GM12891 (cell line): ENCODE measurements at regions not wholly inside any gene's neighbourhood (a gene's known extent, or its start where the extent isn't known, plus 50 kb on each side); places are given as distances from the start of the nearest gene placed in this dataset.
"Not testable (repeated sequence)": the region's sequence is repeated elsewhere in the genome, so short reads cannot be mapped to it uniquely, and the experiment has no call there.

Experiments used
- DNase-seq: peaks from one replicate; pipeline ENCODE4 v3.0.0; 2011; ENCODE audit warnings: low spot score; ENCODE audit not compliant: insufficient read length
- FAIRE-seq: peaks from 2 replicates; lab custom pipeline; 2011; peaks lifted over from hg19 to GRCh38; lab: Jason Lieb, UNC
- PAX5 ChIP-seq: IDR thresholded peaks from 2 replicates; pipeline ENCODE4 v1.6.1; 2011; ENCODE audit warnings: low read length, moderate library complexity, mild to moderate bottlenecking; ENCODE audit not compliant: insufficient read depth, severe bottlenecking
- POLR2A ChIP-seq: IDR thresholded peaks from 2 replicates; pipeline ENCODE4 v1.6.1; 2011; ENCODE audit warnings: low read depth, low read length, control low read depth
- POLR2AphosphoS5 ChIP-seq: IDR thresholded peaks from 2 replicates; pipeline ENCODE4 v1.6.1; 2011; ENCODE audit warnings: low read depth, low read length, control low read depth
- POU2F2 ChIP-seq: IDR thresholded peaks from 2 replicates; pipeline ENCODE4 v1.6.1; 2011; ENCODE audit warnings: low read depth, mild to moderate bottlenecking, control low read depth, low read length, moderate library complexity
- SPI1 ChIP-seq: IDR thresholded peaks from 2 replicates; pipeline ENCODE4 v1.6.1; 2011; ENCODE audit warnings: low read depth, low read length, control low read depth
- TAF1 ChIP-seq: IDR thresholded peaks from 2 replicates; pipeline ENCODE4 v1.6.1; 2011; ENCODE audit warnings: low read depth, low read length, control low read depth

DNA sequence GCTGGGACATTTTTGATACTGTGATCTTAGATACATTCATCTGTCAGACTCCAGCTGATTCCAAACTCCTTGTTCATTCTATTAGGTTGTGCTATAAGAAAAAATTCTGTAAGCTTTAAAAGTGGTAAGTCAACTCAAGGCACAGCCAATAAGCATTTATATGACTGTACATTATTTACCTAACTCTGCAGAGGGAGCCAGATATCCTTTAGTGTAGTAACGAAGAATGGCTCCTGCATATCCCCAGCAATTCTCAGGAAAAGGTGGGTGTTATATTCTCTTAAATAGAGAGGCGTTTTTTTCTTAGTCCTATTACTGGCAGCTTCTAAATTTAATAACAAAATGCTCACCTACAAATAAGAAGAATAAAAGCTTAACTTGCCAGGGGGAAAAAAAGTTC, 374.3 kb upstream of the GOT2 start:
- DNase-seq (no peak), FAIRE-seq (no peak)
- TF ChIP-seq POLR2AphosphoS5, result no peak
- TF ChIP-seq SPI1, result no peak
- TF ChIP-seq PAX5, result no peak

DNA sequence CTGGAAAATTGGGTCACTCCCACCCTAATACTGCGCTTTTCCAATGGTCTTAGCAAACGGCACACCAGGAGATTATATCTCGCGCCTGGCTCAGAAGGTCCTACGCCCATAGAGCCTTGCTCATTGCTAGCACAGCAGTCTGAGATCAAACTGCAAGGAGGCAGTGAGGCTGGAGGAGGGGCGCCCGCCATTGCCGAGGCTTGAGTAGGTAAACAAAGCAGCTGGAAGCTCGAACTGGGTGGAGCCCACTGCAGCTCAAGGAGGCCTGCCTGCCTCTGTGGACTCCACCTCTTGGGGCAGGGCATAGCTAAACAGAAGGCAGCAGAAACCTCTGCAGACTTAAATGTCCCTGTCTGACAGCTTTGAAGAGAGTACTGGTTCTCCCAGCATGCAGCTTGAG, 362.6 kb upstream of the GOT2 start:
- DNase-seq, FAIRE-seq: not testable (repeated sequence)

DNA sequence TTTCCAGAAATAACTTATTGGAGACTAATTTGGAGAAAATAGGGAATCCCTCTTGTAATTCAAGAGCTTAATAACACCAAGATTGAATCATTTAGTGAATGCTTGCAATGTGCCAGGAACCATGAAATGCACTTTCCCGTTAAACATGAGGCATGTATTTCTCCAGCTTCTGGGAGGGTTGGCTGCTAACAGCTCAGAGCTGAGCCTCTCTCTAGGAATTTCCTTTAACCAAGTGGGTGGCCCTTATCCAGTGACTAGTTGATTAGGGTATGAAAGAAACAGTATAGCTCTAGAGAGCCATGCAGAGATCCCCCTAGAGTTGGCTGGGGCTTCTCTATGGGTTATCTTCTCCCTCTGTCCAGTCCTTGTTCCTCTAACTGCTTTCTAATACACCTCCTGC, 356.4 kb upstream of the GOT2 start:
- FAIRE-seq, result no peak
- TF ChIP-seq PAX5, result no peak
- no peak for TF ChIP-seq POU2F2
- TF ChIP-seq TAF1, result no peak
- no peak for TF ChIP-seq POLR2A
- no peak for TF ChIP-seq SPI1
- no peak for TF ChIP-seq POLR2AphosphoS5
- DNase-seq, result no peak

DNA sequence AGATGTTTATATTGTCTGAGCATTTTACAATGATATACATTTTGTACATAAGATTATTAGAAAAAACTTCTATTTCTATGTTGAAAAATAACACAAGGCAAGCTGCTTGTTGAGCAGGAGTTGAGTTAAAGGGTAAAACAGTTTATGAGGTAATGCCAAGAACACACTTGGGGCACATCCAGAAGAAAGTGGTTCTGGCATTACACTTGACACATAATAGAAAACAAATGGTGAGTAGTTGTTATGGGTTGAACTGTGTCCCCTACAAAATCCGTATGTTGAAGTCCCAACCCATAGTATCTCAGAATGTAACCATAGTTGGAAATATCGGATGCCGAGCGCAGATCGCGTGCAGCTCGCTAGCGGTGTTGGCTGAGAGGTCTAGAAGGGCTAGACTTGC, 354.3 kb upstream of the GOT2 start:
- FAIRE-seq (no peak), DNase-seq (no peak)
- no peak for TF ChIP-seq TAF1
- no peak for TF ChIP-seq PAX5
- no peak for TF ChIP-seq POU2F2
- no peak for TF ChIP-seq POLR2A
- TF ChIP-seq POLR2AphosphoS5, result no peak
- no peak for TF ChIP-seq SPI1

DNA sequence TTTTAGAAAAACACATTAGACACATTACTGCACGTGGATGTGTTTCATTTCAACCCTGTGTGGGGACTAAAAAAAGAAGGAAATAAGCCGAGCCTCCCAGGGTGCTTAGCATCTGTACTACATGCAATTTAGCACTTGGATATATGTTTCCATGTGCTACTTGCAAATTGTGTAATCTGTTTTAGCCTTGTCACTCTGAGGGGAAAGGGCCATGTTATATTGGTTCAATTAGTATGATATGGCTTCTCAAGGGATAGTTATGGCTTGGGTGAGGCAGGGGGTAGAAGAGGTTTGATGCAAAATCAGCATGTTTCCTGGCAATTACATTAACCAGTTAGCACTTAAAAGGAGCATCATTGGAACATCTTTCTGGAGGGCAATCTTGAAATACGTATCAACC, 353.5 kb upstream of the GOT2 start:
- DNase-seq (no peak), FAIRE-seq (no peak)
- TF ChIP-seq TAF1 (no peak), POLR2A (no peak)

DNA sequence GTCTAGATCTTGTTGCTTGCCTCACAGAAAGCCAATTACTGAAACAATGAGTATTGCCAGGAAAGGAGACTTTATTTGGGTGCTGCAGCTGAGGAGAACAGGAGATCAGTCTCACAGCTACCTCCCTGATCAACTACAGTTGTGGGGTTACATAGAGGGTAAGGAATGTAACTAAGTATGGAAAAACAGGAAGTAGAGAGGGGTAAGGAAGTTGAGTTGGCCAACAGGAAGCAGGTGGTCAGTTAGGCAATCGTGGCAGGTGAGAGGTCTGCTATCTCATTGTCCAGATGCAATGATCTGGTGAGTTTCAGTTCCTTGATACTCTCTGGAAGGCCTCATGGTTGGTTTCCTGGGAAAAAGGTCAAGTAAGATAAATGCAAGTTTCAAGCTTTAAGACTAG, 333.1 kb upstream of the GOT2 start:
- peak; percentile 9; the same call in 1 of the 2 replicates for TF ChIP-seq SPI1
- no peak for TF ChIP-seq TAF1
- no peak for DNase-seq
- no peak for FAIRE-seq

DNA sequence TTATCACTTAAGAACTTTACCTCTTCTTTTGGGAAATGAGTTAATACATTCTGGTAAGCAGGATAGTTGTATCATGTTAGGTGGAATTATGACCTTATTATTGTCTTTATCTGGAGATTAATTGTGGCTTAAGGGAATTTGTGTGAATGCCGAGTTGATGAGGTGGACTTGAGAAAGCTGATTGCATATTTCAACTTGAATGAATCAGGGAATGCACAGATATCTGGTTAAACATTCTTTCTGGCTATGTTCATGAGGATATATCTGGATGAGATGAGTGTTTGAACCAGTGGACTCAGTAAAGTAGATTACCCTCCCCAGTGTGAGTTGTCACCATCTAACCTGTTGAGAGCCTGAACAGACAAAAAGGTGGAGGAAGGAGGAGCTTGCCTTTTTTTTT, 326.1 kb upstream of the GOT2 start:
- no peak for TF ChIP-seq POU2F2
- TF ChIP-seq PAX5, result no peak
- DNase-seq, result no peak

DNA sequence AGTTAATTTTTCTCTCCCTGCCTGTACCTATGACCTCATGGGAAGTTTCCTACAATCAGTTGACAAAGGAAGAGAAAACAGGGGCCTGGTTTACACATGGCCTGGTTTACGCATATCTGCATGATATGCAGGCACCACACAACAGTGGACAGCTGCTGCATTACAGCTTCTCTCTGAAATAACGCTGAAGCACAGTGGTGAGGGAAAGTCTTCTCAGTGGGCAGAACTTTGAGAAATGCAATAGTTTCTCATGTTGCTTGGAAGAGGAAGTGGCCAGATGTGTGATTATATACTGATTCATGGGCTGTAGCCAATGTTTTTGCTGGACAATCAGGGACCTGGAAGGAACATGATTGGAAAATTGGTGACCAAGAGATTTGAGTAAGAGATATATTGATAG, 324.1 kb upstream of the GOT2 start:
- FAIRE-seq, result no peak
- DNase-seq, result no peak
- TF ChIP-seq POLR2A (no peak), POU2F2 (no peak), SPI1 (no peak), TAF1 (no peak), PAX5 (no peak), POLR2AphosphoS5 (no peak)

More for the DNA sequence above, 326.1 kb upstream of the GOT2 start:
- FAIRE-seq, result no peak

DNA sequence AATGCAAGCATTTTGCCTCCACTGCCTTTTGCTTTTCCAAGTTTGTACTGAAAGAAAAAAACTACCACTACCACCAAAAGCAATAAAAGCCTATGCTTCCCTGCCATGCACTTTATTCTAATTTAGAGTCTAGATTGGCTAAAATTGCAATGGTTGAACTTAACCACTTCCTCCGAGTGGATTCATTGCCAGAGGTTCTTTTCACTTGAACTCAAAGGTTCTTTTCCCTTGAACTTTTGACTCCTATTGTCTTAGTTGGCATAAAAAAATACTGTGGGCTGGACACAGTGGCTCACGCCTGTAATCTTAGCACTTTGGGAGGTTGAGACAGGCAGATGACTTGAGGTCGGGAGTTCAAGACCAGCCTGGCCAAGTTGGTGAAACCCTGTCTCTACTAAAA, 319.8 kb upstream of the GOT2 start:
- FAIRE-seq, result no peak
- no peak for TF ChIP-seq POU2F2
- TF ChIP-seq POLR2AphosphoS5, result no peak
- no peak for TF ChIP-seq TAF1
- no peak for TF ChIP-seq SPI1
- TF ChIP-seq PAX5, result no peak
- no peak for TF ChIP-seq POLR2A
- DNase-seq, result no peak

DNA sequence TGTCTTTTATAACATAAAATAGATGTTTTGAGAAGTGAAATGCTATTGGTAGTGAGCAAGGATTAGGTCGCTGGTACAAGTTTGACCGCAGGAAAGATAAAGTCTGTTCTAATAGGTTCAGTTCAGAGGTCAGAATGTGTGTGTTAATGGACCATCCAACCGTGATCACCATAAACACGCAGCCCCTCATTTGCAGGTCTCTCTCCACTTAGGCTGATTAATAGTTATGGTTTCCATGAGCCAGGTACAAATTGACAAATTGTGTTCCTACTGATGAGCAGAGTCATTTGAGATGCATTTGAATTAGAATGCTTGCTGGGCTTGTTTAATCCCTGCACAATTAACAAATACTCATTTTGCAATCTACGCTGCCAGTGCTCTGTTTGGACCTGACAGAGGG, 318.1 kb upstream of the GOT2 start:
- DNase-seq, result no peak
- FAIRE-seq, result no peak

DNA sequence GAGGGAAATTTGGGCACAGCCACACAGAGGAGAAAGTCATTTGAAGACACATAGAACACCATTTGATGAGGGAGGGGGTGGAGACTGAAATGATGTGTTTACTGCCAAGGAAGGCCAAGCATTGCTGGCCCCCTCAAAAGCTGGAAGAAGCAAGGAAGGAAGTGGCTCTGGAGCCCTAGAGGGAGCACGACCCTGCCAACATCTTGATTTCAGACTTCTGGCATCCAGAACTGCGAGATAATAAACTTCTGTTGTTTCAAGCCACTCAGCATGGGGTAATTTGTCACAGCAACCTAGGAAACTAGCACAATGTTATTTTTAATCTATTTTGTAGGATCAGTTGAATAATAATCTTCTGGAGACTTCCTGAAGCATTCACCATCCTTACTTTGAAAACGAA, 314.8 kb upstream of the GOT2 start:
- no peak for TF ChIP-seq POLR2A
- no peak for TF ChIP-seq SPI1
- no peak for TF ChIP-seq PAX5
- no peak for TF ChIP-seq POLR2AphosphoS5
- TF ChIP-seq TAF1, result no peak
- no peak for TF ChIP-seq POU2F2
- FAIRE-seq (no peak), DNase-seq (no peak)

More for the DNA sequence above, 318.1 kb upstream of the GOT2 start:
- no peak for TF ChIP-seq PAX5
- TF ChIP-seq POLR2A, result no peak
- no peak for TF ChIP-seq SPI1
- no peak for TF ChIP-seq POU2F2
- no peak for TF ChIP-seq TAF1
- no peak for TF ChIP-seq POLR2AphosphoS5

DNA sequence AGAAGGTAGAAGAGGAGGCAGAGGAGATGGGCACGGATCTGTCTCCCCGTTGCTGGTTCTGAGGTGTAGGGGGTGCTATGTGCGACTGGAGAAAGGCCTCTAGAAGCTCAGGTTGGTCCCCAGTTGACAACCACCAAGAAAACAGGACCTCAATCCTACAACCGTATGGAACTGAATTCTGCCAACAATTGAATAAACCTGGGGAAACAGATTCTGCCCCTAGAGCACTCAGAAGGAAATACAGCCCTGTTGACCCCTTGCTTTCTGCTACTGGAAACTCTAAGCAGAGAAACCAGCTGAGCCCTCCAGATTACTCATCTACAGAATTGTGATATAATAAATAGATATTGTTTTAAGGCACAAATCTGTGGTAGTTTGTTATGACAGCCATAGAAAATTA, 313.0 kb upstream of the GOT2 start:
- FAIRE-seq (no peak), DNase-seq (no peak)
- TF ChIP-seq POU2F2 (no peak), TAF1 (no peak), PAX5 (no peak), POLR2AphosphoS5 (no peak), POLR2A (no peak)
